GM18520 (cell line): ENCODE measurements at regions not wholly inside any gene's neighbourhood (a gene's known extent, or its start where the extent isn't known, plus 50 kb on each side); places are given as distances from the start of the nearest gene placed in this dataset.
"Not testable (repeated sequence)": the region's sequence is repeated elsewhere in the genome, so short reads cannot be mapped to it uniquely, and the experiment has no call there.

Source experiments
- ATAC-seq: cut with Tn5 transposase; IDR thresholded peaks from one replicate; pipeline ENCODE4 v1.9.1; 2021; ENCODE audit not compliant: unreplicated experiment

DNA sequence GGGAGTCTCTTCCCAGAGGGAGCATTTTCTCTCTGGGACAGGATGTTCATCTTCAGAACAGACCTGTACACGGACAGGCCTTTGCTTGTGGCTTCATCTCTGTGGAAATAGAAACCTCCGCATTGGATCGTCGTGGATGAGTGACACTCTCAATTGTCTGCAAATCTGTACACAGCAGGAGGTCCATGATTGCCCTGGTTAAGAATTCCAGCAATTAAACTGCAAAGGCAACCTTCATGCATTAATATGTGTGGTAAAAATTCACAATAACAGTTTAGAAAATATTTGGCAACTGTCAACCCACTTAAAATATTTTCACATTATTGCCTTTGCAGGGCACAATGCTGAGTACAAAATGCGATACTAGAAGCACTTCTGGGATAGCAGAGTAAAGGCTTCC lies 149.8 kb upstream of the SFSWAP start:
- no peak for ATAC-seq

- ATAC-seq = no peak
Measured at GRCh38 chr12:131561891-131562684, 148.8 kb upstream of the SFSWAP start.

DNA sequence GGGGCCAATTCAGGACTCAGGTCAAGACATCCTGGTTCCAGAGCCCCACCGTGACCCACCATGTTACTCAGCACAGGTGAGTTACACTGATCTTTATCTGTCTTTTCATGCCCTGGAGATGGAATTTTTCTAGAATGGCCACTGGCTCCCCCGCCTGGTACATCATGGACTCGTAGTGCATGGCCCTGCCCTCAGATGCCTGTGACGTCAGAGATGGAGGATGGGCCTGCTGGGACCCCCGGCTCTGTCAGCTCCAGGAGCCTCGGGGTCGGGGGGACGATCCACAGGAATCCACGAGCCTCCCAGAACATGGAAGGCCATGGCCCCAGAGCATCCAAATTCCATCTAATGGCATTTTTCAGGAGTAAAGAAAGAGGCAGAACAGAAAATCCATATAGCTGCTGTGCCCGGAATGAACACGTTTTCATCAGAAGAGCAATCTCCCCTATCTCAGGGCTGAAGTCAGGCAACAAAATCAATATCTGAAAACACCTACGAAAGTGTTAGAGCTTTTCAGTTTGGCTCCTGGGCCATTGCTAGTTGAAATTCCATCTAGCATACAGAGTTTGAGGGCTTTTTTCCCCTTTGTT lies 146.7 kb upstream of the SFSWAP start:
- not testable (repeated sequence) for ATAC-seq

- no peak for ATAC-seq
Measured at GRCh38 chr12:131564845-131565244, 146.0 kb upstream of the SFSWAP start.

- no peak for ATAC-seq
Measured at GRCh38 chr12:131565267-131566015, 145.4 kb upstream of the SFSWAP start.

GRCh38 chr12:131568336-131568735 lies 142.6 kb upstream of the SFSWAP start:
- ATAC-seq = no peak

DNA sequence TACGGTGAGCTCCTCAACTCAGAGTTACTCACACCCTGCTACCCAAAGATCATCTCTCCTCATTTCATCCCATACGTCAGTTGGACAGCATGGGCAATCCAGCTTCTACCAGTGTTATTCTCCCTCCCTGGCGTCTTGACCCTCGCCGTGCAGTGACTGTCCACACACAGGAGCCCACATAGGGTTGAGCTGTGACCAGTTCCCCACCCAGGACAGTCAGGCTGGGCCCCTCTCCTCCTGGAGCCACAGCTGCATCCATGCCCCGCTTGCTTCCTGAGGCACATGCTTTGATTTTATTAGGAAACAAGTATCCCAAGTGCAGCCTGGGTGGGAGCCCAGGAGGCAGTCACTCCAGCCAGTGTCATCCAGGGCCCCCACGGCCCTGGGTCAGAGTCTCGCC lies 140.3 kb upstream of the SFSWAP start:
- ATAC-seq = no peak

DNA sequence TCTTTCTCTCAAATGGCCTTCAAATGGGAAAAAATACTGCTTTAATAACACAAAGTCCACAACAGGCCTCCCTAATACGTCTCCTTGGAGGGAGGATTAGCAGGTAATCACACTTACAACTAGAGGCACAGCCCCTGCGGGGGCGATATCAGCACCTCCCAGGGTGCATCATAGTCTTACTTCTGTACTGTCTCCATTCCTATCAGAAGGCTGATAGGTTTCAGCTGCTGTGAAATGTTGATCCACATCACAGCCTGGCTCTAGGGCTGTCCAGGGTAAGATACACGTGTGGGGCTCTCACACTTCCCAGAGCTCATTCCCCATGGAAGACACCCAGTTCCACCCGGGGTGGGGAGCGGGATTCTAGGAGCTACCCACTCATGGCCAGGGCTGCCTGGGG lies 139.1 kb upstream of the SFSWAP start:
- ATAC-seq = no peak

- ATAC-seq = no peak
Measured at GRCh38 chr12:131572626-131573025, 138.3 kb upstream of the SFSWAP start.

DNA sequence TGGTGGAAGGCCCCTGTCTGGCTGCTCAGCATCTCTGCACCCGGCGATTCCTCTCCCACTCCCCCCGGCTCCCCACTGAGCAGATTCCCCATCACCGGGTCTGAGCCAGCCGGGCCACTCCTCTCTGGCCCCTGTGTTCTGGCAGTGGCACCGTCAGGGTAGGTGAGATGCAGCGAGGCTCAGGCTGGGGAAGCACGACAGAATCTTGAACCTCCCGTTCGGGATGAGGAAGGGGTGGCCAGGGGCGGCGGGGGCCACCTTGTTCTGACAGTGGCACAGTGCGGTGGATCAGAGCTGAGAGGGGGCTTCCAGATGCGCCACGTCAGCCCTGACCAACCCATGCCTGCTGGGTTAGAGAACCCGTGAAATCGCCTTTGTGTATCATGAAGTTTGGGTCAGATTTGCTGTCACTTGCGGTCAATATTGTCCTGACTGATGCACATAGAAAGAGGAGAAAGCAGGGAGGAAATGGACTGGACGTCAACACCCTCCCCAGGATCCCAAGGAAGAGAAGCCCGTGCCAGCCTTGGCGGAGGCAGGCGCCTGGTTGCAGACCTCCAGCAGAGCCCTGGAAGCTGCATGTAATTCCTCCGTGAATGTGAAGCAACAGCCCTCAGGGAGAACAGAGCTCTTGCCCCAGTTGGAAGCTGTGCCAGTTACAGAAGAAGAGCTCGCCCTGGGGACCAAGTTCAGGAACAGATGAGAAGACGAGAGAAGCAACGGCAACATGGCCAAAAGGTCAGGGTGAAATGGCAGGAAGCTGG lies 137.1 kb upstream of the SFSWAP start:
- no peak for ATAC-seq

- ATAC-seq = no peak
Measured at GRCh38 chr12:131574395-131574771, 136.5 kb upstream of the SFSWAP start.

DNA sequence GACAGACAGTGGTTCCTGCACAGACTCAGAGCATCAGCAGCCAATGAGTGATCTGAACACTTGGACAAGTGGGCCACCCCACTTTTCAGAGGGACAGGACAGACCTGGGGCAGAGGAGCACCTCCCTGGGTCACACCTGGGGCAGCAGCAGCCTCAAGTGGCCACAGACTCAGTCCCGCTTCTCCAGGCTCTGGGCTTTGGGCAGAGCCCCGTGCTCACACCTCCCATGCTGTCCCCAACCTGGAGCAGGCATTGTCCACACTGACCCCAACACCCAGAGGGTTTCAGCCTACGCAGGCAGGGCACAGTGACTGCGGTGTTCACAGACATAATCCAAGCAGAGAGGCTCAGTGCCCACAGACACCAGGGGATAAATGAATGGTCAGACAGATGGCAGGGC lies 135.5 kb upstream of the SFSWAP start:
- ATAC-seq = no peak

- not testable (repeated sequence) for ATAC-seq
Measured at GRCh38 chr12:131576734-131577133, 134.2 kb upstream of the SFSWAP start.

GRCh38 chr12:131577766-131578165 lies 133.1 kb upstream of the SFSWAP start:
- no peak for ATAC-seq

GRCh38 chr12:131578828-131579470 lies 131.9 kb upstream of the SFSWAP start:
- no peak for ATAC-seq

DNA sequence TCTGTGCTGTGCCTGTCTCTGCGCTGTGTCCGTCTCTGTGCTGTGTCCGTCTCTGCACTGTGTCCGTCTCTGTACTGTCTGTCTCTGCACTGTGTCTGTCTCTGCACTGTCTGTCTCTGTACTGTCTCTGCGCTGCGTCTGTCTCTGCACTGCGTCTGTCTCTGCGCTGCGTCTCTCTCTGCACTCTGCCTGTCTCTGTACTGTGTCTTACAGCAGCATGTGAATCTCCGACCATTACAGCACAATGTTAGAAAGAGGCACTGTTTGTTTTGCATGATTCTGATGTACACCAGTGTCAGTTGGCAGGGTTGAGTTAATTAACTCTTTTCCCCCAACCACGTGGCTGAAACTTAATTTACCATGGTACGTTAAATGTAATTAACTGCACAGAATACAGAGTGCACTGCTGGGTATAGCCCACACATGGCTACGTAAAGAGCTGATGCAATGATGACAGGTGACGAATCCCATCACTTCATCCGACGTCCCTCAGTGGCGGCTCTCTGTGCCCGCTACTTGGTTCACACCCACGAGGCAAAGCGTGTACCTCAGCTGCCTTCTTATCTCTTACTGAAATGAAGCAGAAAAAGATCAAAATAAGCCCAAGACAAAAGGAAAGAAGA lies 127.7 kb upstream of the SFSWAP start:
- ATAC-seq = no peak

- no peak for ATAC-seq
Measured at GRCh38 chr12:131586269-131586668, 124.6 kb upstream of the SFSWAP start.

GRCh38 chr12:131586761-131587160 lies 124.1 kb upstream of the SFSWAP start:
- no peak for ATAC-seq

DNA sequence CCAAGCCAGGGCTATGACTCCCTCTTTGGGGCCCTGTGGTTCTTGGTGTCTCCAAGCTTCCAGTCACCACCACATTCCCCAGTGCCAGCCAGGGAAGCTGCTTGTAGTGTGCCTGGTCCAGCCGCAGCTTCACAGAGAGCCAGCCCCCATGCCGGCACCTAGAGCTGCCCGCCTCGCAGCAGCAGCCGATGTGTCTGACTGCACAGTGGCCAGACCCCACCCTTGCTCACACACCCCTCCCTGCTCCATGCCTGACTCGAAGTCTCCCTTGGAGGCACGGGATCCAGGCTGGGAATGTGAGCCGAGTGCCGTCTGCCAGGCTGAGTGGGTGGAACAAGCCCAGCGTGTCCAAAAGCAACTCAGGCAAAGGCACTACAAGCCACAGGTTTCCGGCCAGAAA lies 123.3 kb upstream of the SFSWAP start:
- ATAC-seq = no peak

DNA sequence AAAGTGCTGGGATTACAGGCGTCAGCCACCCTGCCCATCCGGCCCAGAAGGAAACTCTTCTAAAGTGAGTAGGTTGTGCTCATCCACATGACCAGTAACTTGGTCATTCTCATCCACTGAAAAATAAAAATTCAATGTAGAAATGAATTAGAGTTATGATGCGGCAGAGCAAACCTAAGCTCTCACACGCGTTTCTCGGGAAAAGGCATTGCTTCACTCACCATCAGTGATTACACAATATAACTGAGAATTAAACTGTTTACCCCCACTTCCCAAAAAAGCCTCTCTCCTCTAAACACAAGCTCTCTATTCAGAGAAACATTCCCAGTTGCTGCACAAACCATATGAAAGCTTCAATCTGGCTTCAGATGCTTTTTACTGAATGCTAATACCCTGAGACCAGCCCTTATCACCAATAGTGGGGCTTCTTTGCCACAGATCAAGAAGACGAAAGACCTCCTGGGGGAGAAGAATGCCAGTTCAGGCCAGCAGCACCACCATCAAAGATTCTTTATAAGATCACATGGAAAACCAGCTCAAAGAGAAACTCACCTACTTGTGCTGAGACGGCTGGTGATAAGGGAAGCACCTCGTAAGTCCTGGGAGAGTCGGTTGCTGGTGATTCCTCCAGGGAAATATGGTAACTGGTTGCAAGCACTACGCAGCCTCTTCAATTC lies 121.5 kb upstream of the SFSWAP start:
- no peak for ATAC-seq
